ENCODE measurements at regions not wholly inside any gene's neighbourhood (a gene's known extent, or its start where the extent isn't known, plus 50 kb on each side); places are given as distances from the start of the nearest gene placed in this dataset.
A peak's percentile ranks its signal among the peaks of the same experiment; 100 is the strongest.
"Not testable (repeated sequence)": the region's sequence is repeated elsewhere in the genome, so short reads cannot be mapped to it uniquely, and the experiment has no call there.

GRCh38 chr18:23311351-23312121, 141.6 kb upstream of the RIOK3 start:
- Mint-ChIP-seq H3K27ac (peak overlapping the region in 1 of 2 donors; percentile 46), H3K9me3 (peaks cover 0 to 6% of the 10 kb centered on the region in 2 donors), H3K36me3 (peaks cover 12 to 15% of the 10 kb centered on the region in 2 donors)
- ATAC-seq (no peak), DNase-seq (ENCODE audit: low spot score in 2 of 2) (no peak)

GRCh38 chr18:23313379-23313778, 139.7 kb upstream of the RIOK3 start:
- Mint-ChIP-seq H3K36me3 (peaks cover 6 to 15% of the 10 kb centered on the region in 2 donors), H3K27ac (no peak overlapping the region)

GRCh38 chr18:23314672-23315071, 138.4 kb upstream of the RIOK3 start:
- Mint-ChIP-seq H3K36me3 (peaks cover 6 to 15% of the 10 kb centered on the region in 2 donors), H3K9me3 (peaks cover 0 to 6% of the 10 kb centered on the region in 2 donors), H3K27ac (no peak overlapping the region)
- ATAC-seq, result no peak
- DNase-seq (ENCODE audit: low spot score in 2 of 2), result no peak

More at GRCh38 chr18:23313379-23313778, 139.7 kb upstream of the RIOK3 start:
- peaks cover 0 to 6% of the 10 kb centered on the region in 2 donors for H3K9me3 Mint-ChIP-seq
- ATAC-seq (no peak), DNase-seq (ENCODE audit: low spot score in 2 of 2) (no peak)

DNA sequence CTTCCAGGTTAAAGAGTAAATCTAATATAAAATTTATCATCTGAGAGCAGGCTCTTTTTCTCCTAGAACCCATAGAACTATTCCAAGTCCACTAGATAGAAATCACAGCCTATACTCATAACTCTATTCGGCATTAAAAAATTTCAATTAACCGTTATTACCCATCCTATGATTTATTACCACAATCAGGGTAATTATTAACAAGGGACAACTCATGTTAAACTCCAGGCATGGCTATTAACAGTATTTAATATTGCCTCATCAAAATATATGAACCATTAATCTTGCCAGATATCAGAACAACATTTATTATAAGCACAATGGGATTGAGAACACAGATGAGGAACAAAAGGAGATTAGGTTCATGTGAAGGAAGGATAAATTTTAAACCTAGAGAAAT, 136.8 kb upstream of the RIOK3 start:
- no peak for ATAC-seq
- no peak overlapping the region for H3K27ac Mint-ChIP-seq
- no peak for DNase-seq (ENCODE audit: low spot score in 2 of 2)
- peaks cover 0 to 6% of the 10 kb centered on the region in 2 donors for H3K9me3 Mint-ChIP-seq
- peaks cover 6 to 15% of the 10 kb centered on the region in 2 donors for H3K36me3 Mint-ChIP-seq

GRCh38 chr18:23316988-23317387, 136.1 kb upstream of the RIOK3 start:
- Mint-ChIP-seq H3K27ac (no peak overlapping the region), H3K36me3 (peaks cover 6 to 15% of the 10 kb centered on the region in 2 donors), H3K9me3 (peaks cover 0 to 6% of the 10 kb centered on the region in 2 donors)
- DNase-seq (ENCODE audit: low spot score in 2 of 2), result no peak
- no peak for ATAC-seq

- ATAC-seq (peak in 1 of 2 donors; percentile 73), DNase-seq (ENCODE audit: low spot score in 2 of 2) (no peak)
- Mint-ChIP-seq H3K36me3 (peaks cover 6 to 9% of the 10 kb centered on the region in 2 donors), H3K27ac (no peak overlapping the region), H3K9me3 (peaks cover 0 to 6% of the 10 kb centered on the region in 2 donors)
These were observed 135.0 kb upstream of the RIOK3 start for GRCh38 chr18:23317975-23318675.

- no peak for ATAC-seq
- peaks cover 0 to 12% of the 10 kb centered on the region in 2 donors for H3K36me3 Mint-ChIP-seq
These were observed 132.3 kb upstream of the RIOK3 start for GRCh38 chr18:23320709-23321236.

GRCh38 chr18:23321996-23322395, 131.1 kb upstream of the RIOK3 start:
- no peak overlapping the region for H3K27ac Mint-ChIP-seq
- H3K36me3 Mint-ChIP-seq, result peaks cover 6 to 17% of the 10 kb centered on the region in 2 donors
- no peak for DNase-seq (ENCODE audit: low spot score in 2 of 2)
- ATAC-seq, result no peak
- peaks cover 4 to 8% of the 10 kb centered on the region in 2 donors for H3K9me3 Mint-ChIP-seq

More at GRCh38 chr18:23320709-23321236, 132.3 kb upstream of the RIOK3 start:
- Mint-ChIP-seq H3K9me3 (peaks cover 0 to 5% of the 10 kb centered on the region in 2 donors), H3K27ac (no peak overlapping the region)
- no peak for DNase-seq (ENCODE audit: low spot score in 2 of 2)

DNA sequence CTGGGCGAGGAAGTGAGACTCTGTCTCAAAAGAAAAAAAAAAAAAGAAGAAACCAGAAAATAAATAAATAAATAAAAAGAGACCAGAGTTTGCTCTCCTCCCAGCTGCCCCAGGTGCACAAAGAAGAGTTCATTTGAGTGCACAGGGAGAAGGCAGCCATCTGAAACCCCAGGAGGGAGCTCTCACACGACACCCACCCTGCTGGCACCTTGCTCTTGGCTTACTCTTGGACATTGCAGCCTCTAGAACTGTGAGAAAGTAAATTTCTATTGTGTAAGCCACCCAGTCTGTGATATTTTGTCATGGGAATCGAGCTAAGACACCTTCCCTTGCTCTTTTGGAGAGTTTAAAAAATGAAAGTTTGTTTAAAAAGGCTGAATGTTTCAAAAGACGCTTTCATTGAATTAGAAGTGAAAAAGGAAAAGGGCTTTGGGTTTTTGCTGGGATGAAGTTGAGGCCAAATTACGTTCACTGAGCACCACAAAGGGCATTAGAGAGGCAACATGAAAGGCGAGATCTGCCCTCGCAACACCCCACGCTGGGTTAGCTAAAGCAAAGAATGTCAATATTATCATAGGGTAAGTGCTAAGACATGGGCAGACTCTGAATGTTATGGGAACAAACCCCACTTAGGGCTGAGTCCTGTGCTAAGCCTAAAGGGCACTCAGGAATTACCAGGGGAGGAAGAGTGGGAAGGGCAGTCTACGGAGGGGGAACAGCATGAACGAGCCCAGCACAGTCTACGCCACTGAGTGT, 128.9 kb upstream of the RIOK3 start:
- peak overlapping the region in 1 of 2 donors; percentile 15 for H3K27ac Mint-ChIP-seq
- H3K36me3 Mint-ChIP-seq, result peaks cover 21% of the 10 kb centered on the region in 2 donors
- H3K9me3 Mint-ChIP-seq, result peaks cover 6 to 10% of the 10 kb centered on the region in 2 donors
- DNase-seq (ENCODE audit: low spot score in 2 of 2) (no peak), ATAC-seq (no peak)

DNA sequence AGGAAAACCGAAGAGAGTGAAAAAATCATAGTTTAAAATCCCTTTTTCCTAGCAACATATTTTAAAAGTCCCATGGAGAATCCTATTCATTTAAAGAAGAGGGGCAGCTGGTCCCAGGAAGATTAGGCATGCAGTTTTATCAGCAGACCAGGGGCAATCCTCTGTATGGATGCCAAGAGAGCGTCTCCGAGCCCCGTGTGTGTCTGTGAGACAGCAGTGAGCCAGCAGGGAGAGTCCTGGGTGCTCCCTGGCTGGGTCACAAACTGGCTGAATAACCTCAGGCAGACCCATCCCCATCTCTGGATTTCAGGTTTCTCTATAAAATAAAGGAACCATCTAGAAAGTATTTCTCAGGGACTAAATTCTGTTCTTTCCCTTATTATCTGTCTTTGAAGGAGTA, 128.2 kb upstream of the RIOK3 start:
- no peak for DNase-seq (ENCODE audit: low spot score in 2 of 2)
- ATAC-seq, result no peak
- H3K36me3 Mint-ChIP-seq, result peaks cover 28% of the 10 kb centered on the region in 2 donors
- peaks cover 6 to 10% of the 10 kb centered on the region in 2 donors for H3K9me3 Mint-ChIP-seq
- no peak overlapping the region for H3K27ac Mint-ChIP-seq

DNA sequence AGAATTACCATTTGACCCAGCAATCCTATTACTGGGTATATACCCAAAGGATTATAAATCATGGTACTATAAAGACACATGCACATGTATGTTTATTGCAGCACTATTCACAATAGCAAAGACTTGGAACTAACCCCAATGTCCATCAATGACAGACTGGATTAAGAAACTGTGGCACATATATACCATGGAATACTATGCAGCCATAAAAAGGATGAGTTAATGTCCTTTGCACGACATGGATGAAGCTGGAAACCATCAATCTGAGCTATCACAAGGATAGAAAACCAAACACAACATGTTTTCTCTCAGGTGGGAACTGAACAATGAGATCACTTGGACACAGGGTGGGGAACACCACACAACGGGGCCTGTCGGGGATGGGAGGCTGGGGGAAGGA, 123.4 kb upstream of the RIOK3 start:
- not testable (repeated sequence) for DNase-seq (ENCODE audit: low spot score in 2 of 2); H3K9me3 Mint-ChIP-seq; H3K27ac Mint-ChIP-seq; ATAC-seq
- peaks cover 28 to 31% of the 10 kb centered on the region in 2 donors for H3K36me3 Mint-ChIP-seq

GRCh38 chr18:23330423-23330822, 122.7 kb upstream of the RIOK3 start:
- peak overlapping the region in 1 of 2 donors; percentile 55 for H3K27ac Mint-ChIP-seq
- peaks cover 5 to 6% of the 10 kb centered on the region in 2 donors for H3K9me3 Mint-ChIP-seq
- DNase-seq (ENCODE audit: low spot score in 2 of 2) (no peak), ATAC-seq (no peak)
- H3K36me3 Mint-ChIP-seq, result peaks cover 24 to 28% of the 10 kb centered on the region in 2 donors

DNA sequence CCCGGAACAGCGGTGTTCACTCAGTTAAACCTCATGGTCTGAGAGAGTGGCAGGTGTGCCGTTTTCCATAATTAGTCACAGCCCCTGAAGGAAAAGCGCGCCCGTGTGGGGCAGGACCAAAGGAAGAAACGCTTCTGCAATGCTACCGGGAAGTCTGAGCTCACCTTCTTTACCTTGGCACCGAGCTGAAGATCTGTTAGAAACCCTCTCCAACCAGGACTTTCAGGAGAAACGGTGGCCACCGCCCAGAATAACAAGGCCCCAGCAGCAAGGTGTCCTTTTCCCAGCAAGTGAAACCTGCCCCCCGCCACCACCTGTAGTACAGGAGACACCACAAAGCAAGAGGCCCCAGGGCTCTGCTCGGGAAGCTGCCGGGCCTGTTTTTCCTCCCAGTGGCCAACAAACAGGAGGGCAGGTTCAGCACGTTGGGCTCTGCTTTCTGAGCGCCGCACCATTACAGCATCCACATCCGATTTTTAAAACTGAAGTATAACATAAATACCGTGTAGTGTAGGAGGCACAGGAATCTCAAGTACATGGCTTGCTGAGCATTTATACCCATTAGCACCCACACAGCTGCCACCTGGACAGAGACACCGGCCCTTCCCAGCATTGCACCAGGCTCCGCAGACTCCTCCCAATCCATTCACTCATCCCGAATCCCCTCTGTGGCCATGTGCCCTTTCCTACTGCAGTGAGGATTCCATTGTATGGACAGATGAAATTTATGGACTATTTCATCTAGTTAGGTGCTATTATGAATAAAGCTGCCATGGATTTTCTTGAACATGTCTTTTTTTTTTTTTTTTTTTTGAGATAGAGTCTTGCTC, 121.8 kb upstream of the RIOK3 start:
- H3K36me3 Mint-ChIP-seq, result peaks cover 24 to 28% of the 10 kb centered on the region in 2 donors
- ATAC-seq, result no peak
- no peak for DNase-seq (ENCODE audit: low spot score in 2 of 2)
- H3K27ac Mint-ChIP-seq, result no peak overlapping the region
- H3K9me3 Mint-ChIP-seq, result peaks cover 5 to 6% of the 10 kb centered on the region in 2 donors

- Mint-ChIP-seq H3K36me3 (peaks cover 17 to 19% of the 10 kb centered on the region in 2 donors), H3K27ac (no peak overlapping the region), H3K9me3 (no peaks in the 10 kb centered on the region)
- DNase-seq (ENCODE audit: low spot score in 2 of 2) (no peak), ATAC-seq (no peak)
These were observed 120.7 kb upstream of the RIOK3 start for GRCh38 chr18:23332356-23332755.

DNA sequence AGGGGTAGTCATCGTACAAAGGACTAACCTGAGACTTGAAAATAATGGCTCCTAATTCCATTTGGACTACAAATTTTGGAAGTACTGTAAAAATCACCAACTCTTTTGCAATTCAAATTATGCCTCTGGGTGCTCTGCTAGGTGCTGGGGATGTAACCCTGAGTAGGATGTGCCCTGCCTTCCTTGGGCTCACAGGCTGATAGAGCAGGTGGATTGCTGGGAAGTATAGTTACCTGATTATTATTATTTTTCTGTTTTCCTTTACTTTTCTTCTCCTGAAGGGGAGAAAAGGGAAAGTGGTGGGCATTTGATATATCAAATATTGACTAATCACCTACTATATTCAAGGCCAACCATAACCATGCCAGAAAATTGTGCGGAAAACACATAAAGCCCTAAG, 119.3 kb upstream of the RIOK3 start:
- Mint-ChIP-seq H3K36me3 (peaks cover 10 to 17% of the 10 kb centered on the region in 2 donors), H3K9me3 (no peaks in the 10 kb centered on the region), H3K27ac (no peak overlapping the region)
- no peak for ATAC-seq
- DNase-seq (ENCODE audit: low spot score in 2 of 2), result no peak

- Mint-ChIP-seq H3K36me3 (peaks cover 3 to 11% of the 10 kb centered on the region in 2 donors), H3K9me3 (no peaks in the 10 kb centered on the region), H3K27ac (no peak overlapping the region)
- DNase-seq (ENCODE audit: low spot score in 2 of 2) (no peak), ATAC-seq (no peak)
These were observed 118.5 kb upstream of the RIOK3 start for GRCh38 chr18:23334569-23334968.
